HEK293 (cell line): ENCODE measurements at regions not wholly inside any gene's neighbourhood (a gene's known extent, or its start where the extent isn't known, plus 50 kb on each side); places are given as distances from the start of the nearest gene placed in this dataset.

Experiments used
- CTCF ChIA-PET: fragments of 350-600 bp; formaldehyde crosslinking; extraction: SDS; loops from one replicate; lab custom pipeline; 2021; ENCODE audit warnings: antibody characterized with exemption; lab: Yijun Ruan, JAX
- POLR2A ChIA-PET: fragments of 300-600 bp; formaldehyde crosslinking; extraction: SDS; loops from one replicate; lab custom pipeline; 2020; ENCODE audit warnings: antibody characterized with exemption, inconsistent platforms; lab: Yijun Ruan, JAX
- H3K27ac ChIP-seq: fragments of 200-500 bp; sonication (Bioruptor generic); 2 replicates; pipeline ENCODE4 v1.5.1; 2014; ENCODE audit warnings: low read depth, low read length, control low read depth, inconsistent platforms; ENCODE audit errors: extremely low read depth
- H3K36me3 ChIP-seq, 2 experiments: fragments of 200-500 bp in 1 of 2; sonication (Bioruptor generic) in 1 of 2; 1 replicate in 1 of 2; 2 replicates in 1 of 2; pipeline ENCODE4 v1.5.1; 2014 to 2017; ENCODE audit warnings: inconsistent platforms in 2 of 2, low read length in 2 of 2; ENCODE audit not compliant: control insufficient read depth in 2 of 2, insufficient read depth in 1 of 2
- H3K4me1 ChIP-seq: fragments of 200-500 bp; sonication (Bioruptor generic); 2 replicates; pipeline ENCODE4 v1.5.1; 2014; ENCODE audit warnings: mild to moderate bottlenecking, low read length, inconsistent platforms; ENCODE audit not compliant: control insufficient read depth, insufficient read depth
- H3K4me3 ChIP-seq: 2 replicates; pipeline ENCODE4 v1.5.1; 2011; ENCODE audit warnings: low read depth, mild to moderate bottlenecking, control low read depth, low read length, moderate library complexity
- H3K9me3 ChIP-seq: fragments of 200-500 bp; sonication (Bioruptor generic); 2 replicates; pipeline ENCODE4 v1.5.1; 2014; ENCODE audit warnings: low read depth, low read length, inconsistent platforms; ENCODE audit not compliant: control insufficient read depth, insufficient read depth
- BCL6B ChIP-seq: fragments of 450-650 bp; formaldehyde crosslinking; IDR thresholded peaks from 2 replicates; pipeline ENCODE4 v1.5.1; 2017; ENCODE audit warnings: missing biosample characterization, missing genetic modification characterization
- FEZF1 ChIP-seq: fragments of 450-650 bp; formaldehyde crosslinking; IDR thresholded peaks from 2 replicates; pipeline ENCODE4 v1.5.1; 2016; ENCODE audit warnings: missing biosample characterization, missing genetic modification characterization
- REST ChIP-seq: fragments of 450-650 bp; formaldehyde crosslinking; IDR thresholded peaks from 2 replicates; pipeline ENCODE4 v1.5.1; 2016; ENCODE audit warnings: missing biosample characterization, missing genetic modification characterization
- TSHZ1 ChIP-seq: fragments of 450-650 bp; formaldehyde crosslinking; IDR thresholded peaks from 2 replicates; pipeline ENCODE4 v1.5.1; 2016; ENCODE audit warnings: missing biosample characterization, missing genetic modification characterization, borderline replicate concordance
- ZBTB17 ChIP-seq: fragments of 450-650 bp; formaldehyde crosslinking; IDR thresholded peaks from 2 replicates; pipeline ENCODE4 v1.5.1; 2016; ENCODE audit warnings: missing biosample characterization, missing genetic modification characterization
- ZNF19 ChIP-seq: fragments of 450-650 bp; formaldehyde crosslinking; IDR thresholded peaks from 2 replicates; pipeline ENCODE4; 2016; ENCODE audit warnings: missing biosample characterization, missing genetic modification characterization, low read depth
- ZNF24 ChIP-seq: fragments of 450-650 bp; formaldehyde crosslinking; IDR thresholded peaks from 2 replicates; pipeline ENCODE4 v1.5.1; 2016; ENCODE audit warnings: missing biosample characterization, missing genetic modification characterization
- ZNF266 ChIP-seq: fragments of 450-650 bp; formaldehyde crosslinking; IDR thresholded peaks from 2 replicates; pipeline ENCODE4 v1.5.1; 2016; ENCODE audit warnings: missing biosample characterization, missing genetic modification characterization, low read depth
- ZNF292 ChIP-seq: fragments of 450-650 bp; formaldehyde crosslinking; IDR thresholded peaks from 2 replicates; pipeline ENCODE4 v1.5.1; 2016; ENCODE audit warnings: low read depth, missing biosample characterization, missing genetic modification characterization, borderline replicate concordance
- ZNF324 ChIP-seq: fragments of 450-650 bp; formaldehyde crosslinking; IDR thresholded peaks from 2 replicates; pipeline ENCODE4 v1.5.1; 2016; ENCODE audit warnings: missing biosample characterization, missing genetic modification characterization
- ZNF335 ChIP-seq: fragments of 450-650 bp; formaldehyde crosslinking; conservative IDR thresholded peaks from 2 replicates; pipeline ENCODE4 v1.5.1; 2016; ENCODE audit warnings: missing biosample characterization, missing genetic modification characterization
- ZNF362 ChIP-seq: fragments of 450-650 bp; formaldehyde crosslinking; IDR thresholded peaks from 2 replicates; pipeline ENCODE4 v1.5.1; 2016; ENCODE audit warnings: missing biosample characterization, missing genetic modification characterization
- ZNF433 ChIP-seq: fragments of 450-650 bp; formaldehyde crosslinking; IDR thresholded peaks from 2 replicates; pipeline ENCODE4 v1.5.1; 2016; ENCODE audit warnings: missing biosample characterization, missing genetic modification characterization, low read depth
- ZNF529 ChIP-seq: fragments of 450-650 bp; formaldehyde crosslinking; IDR thresholded peaks from 2 replicates; pipeline ENCODE4 v1.5.1; 2017; ENCODE audit warnings: missing genetic modification characterization, missing biosample characterization; ENCODE audit not compliant: insufficient replicate concordance
- ZNF561 ChIP-seq: fragments of 450-650 bp; IDR thresholded peaks from 2 replicates; pipeline ENCODE4 v1.5.1; 2018; ENCODE audit warnings: missing biosample characterization, missing genetic modification characterization, borderline replicate concordance
- ZNF664 ChIP-seq: fragments of 450-650 bp; formaldehyde crosslinking; IDR thresholded peaks from 2 replicates; pipeline ENCODE4 v1.5.1; 2016; ENCODE audit warnings: missing biosample characterization, missing genetic modification characterization
- ZNF692 ChIP-seq: fragments of 450-650 bp; formaldehyde crosslinking; IDR thresholded peaks from 2 replicates; pipeline ENCODE4 v1.5.1; 2016; ENCODE audit warnings: missing biosample characterization, missing genetic modification characterization
- ZNF701 ChIP-seq: fragments of 450-650 bp; formaldehyde crosslinking; IDR thresholded peaks from 2 replicates; pipeline ENCODE4 v1.5.1; 2016; ENCODE audit warnings: missing biosample characterization, missing genetic modification characterization
- ZNF704 ChIP-seq: fragments of 450-650 bp; formaldehyde crosslinking; IDR thresholded peaks from 2 replicates; pipeline ENCODE4 v1.5.1; 2016; ENCODE audit warnings: missing biosample characterization, missing genetic modification characterization
- ZNF707 ChIP-seq: fragments of 450-650 bp; formaldehyde crosslinking; IDR thresholded peaks from 2 replicates; pipeline ENCODE4 v1.5.1; 2016; ENCODE audit warnings: missing biosample characterization, missing genetic modification characterization
- ZNF785 ChIP-seq: fragments of 450-650 bp; formaldehyde crosslinking; IDR thresholded peaks from 2 replicates; pipeline ENCODE4 v1.5.1; 2016; ENCODE audit warnings: missing biosample characterization, missing genetic modification characterization

- ChIA-PET CTCF (interaction anchor here (0.7 kb wide), 2 partner anchors 11 to 77 kb away, joined by 3 read pairs; no protein-coding TSS in a partner anchor), POLR2A (no interaction called here)
- H3K36me3 ChIP-seq: no peaks in the 10 kb centered on the region
- no peak overlapping the region for H3K4me3 ChIP-seq
- H3K4me1 ChIP-seq: no peaks in the 10 kb centered on the region
- TF ChIP-seq ZNF692 (no peak), TSHZ1 (tag by site-specific recombination) (no peak), ZNF19 (tag by site-specific recombination) (no peak), ZNF664 (tag by site-specific recombination) (no peak), ZNF335 (tag by site-specific recombination) (no peak), BCL6B (tag by site-specific recombination) (no peak), ZNF785 (tag by site-specific recombination) (no peak), ZNF266 (no peak), ZNF24 (no peak), ZNF704 (no peak)
- no peaks in the 10 kb centered on the region for H3K9me3 ChIP-seq
- H3K27ac ChIP-seq: no peak overlapping the region
These were observed 72.0 kb downstream of the KCNF1 start for GRCh38 chr2:10983711-10984110.

GRCh38 chr2:10984418-10985135, 72.8 kb downstream of the KCNF1 start:
- ChIA-PET CTCF (no interaction called here), POLR2A (no interaction called here)
- no peaks in the 10 kb centered on the region for H3K36me3 ChIP-seq

More at GRCh38 chr2:10984418-10985135, 72.8 kb downstream of the KCNF1 start:
- H3K4me3 ChIP-seq: no peak overlapping the region
- no peaks in the 10 kb centered on the region for H3K9me3 ChIP-seq
- no peaks in the 10 kb centered on the region for H3K4me1 ChIP-seq
- H3K27ac ChIP-seq: no peak overlapping the region
- no peak for TF ChIP-seq ZNF292 (tag by site-specific recombination)
- no peak for TF ChIP-seq ZNF561
- no peak for TF ChIP-seq ZNF707
- no peak for TF ChIP-seq ZBTB17
- no peak for TF ChIP-seq ZNF324
- TF ChIP-seq FEZF1: no peak
- TF ChIP-seq ZNF362 (tag by site-specific recombination): no peak
- no peak for TF ChIP-seq REST (tag by site-specific recombination)
- TF ChIP-seq ZNF701 (tag by site-specific recombination): no peak
- TF ChIP-seq ZNF433 (tag by site-specific recombination): no peak
- no peak for TF ChIP-seq ZNF529
